Fibroblast of skin of right quadriceps (primary cell): ENCODE measurements at regions not wholly inside any gene's neighbourhood (a gene's known extent, or its start where the extent isn't known, plus 50 kb on each side); places are given as distances from the start of the nearest gene placed in this dataset.

ENCODE experiments used
- DNase-seq: peaks from one replicate; pipeline ENCODE4 v3.0.0-alpha.2; 2013

DNA sequence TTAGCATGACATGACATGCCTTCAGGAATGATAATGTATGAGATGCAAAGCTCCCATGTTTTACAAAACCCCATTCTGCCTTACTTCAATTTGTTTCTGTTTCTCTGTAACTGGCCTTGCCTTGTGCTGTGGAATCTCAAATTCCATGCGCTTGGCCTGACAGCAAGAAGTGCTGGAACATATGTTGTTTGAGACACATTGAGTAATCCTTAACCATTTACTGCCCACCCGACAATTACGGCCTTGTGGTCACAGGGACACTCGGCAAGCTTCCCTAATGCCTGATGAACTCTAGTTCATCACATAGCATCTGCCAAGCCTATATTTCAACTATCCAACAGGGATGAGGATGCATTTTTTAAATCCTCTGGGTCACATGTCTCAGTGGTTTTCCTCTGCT lies 226.4 kb upstream of the CASK start:
- peak; percentile 21 for DNase-seq

DNA sequence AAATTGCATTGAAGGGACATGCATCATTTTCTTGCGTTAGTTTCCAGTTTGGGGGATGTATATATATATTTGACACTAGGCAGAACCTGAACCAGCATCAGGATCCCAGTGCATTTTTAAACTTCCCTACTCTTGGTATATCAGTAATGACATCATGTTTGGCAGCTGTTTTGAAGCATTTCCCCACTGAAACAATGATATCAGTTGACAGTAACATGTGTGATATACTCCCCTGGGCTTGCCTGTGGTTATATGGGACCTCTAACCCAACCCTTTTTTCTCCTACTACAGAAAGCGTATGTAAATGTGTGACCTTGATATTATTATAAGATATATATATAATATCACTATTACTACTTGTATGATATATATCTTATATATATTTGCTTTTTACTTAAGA lies 225.9 kb upstream of the CASK start:
- no peak for DNase-seq

DNA sequence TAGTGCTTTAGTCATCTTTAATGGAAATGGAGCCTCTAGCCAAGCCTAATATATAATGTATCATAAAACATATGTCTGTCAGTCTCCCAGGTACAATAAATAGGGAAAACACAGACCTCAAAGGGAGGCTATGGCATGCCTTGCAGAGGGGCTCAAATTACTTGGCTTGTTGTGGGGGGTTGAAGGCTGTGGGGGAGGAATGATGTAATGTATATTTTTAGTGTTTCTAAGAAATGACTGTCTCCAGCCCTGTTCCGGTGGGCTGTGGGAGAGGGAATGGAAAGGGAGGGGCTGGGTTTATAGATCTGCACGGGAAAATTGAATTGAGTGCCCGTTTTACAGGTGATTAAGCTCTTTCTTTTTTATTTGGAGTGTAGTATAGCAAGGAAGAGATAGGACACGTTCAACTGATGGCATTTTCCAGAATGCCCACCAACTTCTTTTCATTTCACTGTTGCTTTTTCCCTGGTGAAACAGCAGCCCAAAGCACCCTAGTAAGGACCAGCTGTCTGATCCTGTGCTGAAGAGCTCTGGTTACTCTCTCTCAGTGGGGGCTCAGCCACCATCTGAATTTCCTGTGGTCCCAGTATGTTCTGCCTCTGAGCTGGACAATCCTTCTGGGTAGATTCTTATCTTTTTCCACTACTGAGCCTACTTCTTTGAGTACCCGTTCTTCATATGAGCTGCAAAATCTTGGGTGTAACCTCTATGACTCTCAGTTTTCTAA lies 220.7 kb upstream of the CASK start:
- peak; percentile 10 for DNase-seq

DNA sequence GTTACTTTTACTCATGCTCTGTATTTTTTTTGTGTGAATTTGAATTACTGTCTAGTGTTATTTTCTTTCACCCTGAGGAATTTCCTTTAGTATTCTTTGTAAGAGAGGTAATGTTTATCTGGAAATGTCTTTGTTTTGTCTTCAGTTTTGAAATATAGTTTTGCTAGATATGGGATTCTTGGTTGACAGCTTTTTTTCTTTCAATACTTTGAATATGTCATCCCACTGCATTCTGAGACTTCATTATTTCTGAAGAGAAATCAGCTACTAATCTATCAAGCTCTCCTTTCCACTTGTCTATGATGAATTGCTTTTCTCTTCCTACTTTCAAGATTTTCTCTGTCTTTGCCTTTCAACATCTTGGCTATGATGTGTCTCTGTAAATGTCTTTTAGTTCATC lies 217.0 kb upstream of the CASK start:
- DNase-seq, result no peak

DNA sequence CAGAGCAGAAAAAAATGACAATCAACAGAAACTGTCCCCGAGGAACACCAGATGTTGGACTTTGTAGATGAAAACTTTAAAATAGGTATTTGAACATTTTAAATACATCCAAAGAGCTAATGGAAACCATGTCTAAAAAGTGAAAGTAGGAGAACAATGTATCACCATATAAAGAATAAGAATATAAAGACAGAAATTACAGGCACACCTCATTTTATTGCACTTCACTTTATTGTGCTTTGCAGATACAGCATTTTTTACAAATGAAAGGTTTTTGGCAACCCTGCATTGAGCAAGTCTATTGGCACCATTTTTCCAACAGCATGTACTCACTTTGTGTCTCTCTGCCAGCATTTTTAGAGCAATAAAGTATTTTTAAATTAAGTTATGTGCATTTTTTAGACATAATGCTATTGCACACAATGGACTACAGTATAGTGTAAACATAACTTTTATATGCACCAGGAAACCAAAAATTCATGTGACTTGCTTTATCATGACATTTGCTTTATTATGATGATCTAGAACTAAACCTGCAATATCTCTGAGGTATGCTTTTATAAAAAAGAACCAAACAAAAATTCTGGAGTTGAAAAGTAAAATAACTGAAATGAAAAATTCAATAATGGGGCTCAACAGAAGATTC lies 212.4 kb upstream of the CASK start:
- DNase-seq, result no peak

DNA sequence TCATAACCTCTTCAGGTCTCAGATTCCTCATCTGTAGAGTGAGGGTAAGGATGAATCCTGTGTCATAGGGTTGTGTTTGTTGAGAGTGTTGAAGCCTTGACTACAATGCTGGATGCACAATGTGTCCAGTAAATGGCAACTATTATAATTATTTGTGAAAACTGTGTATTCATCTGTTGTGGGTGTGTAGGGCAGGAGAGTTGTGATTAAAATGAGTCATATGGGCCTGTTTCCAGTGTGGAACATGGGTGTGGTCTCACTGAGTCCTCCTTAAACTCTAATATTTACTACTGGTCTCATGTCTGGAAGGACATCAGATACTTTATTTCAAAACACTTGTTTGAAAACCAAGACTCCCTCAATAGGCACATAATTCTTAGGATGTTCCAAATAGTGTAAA lies 208.5 kb upstream of the CASK start:
- DNase-seq, result no peak

DNA sequence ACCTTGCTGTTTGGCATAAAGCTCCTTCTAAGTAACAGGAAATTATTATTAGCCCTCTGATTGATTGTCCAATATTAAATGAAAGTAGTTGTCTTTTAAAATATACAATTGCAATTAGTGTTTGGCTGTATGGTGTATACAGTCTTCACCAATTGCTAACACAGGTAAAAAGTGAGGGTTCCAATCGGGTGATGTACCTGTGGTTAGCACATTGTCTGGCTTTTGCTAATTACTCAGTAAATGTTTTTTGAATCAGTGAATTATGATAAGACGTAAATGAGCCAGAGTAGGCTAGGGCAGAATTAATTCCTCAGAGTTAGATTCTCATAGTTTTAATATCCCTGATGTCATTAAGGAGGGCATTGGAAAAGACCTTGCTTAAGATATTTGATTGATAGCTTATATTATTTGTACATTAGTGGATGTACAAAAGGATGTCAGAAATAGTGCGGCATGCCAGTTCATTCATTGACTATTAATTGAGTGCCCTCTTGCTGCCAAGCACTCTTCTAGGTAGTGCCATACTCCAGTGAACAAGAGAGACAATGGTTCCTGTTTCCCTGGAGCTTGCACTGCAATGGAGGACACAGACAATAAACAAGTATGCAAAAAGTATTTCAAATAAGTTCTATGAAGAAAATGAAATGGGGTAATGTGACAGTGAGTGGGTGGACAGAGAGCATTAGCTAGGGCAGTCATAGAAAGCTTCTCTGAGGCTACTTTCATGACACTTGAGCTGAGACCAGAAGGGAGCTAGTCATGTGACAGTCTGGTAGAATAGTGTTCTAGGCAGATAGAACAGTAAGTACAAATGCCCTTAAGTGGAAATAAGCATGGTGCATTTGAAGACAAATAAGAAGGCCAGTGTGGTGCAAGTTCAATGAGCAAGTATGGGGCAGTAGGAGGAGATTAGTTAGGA lies 205.9 kb upstream of the CASK start:
- no peak for DNase-seq

DNA sequence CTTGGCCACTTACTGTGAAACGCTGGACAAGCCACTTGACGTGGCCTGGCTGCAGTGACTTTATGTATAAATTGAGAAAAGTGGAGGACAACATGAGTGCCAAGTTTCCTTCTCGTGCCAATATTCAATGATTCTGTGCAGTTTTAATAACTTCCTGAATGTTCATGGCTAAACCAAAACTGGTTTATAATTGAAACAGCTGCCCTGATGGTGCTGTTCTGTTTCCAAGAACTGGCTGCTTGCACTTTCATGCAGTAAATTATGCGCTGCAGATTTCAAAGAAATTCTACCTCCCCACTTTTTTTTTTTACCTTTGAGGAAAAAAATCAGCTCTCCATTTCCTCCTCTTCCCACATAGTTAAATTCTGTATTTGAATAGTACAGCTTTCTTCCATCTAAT lies 205.2 kb upstream of the CASK start:
- no peak for DNase-seq

DNA sequence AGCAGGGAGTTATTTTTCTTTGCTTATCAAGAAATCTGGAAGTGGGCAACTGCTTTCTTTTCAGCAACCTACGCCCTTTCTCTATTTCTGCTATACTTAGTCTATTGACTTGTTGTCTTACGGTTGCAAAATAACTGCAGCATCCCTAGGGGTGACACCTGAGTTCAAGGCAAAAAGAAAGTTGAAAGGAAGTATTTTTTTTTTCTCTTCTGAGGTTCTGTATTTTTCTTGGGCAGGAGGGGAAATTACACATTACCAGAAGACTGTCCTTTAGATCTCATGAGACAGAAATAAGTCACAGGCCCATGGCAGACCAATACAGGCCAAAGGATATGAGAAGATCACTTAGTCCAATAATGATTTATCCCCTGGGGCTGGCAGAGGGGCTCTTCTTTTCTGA lies 204.7 kb upstream of the CASK start:
- no peak for DNase-seq

DNA sequence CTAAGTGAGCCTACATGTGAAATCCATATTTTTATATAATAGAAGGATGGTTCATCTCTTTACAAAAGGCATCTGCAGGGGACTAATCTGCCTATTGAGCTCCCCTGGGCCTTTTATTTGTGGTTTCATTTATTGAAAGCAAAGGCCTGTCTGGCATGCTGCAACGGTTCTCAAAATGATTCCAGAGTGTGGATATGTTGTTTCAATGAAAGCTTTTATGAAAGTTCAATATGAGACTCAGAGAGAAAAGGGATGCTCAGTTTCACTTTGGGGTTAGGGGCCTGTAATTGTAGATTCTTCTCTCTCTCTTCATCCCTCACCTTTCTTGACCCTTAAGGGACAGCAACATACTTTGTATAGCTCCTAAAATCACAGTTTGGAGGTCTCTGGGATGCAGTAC lies 204.2 kb upstream of the CASK start:
- DNase-seq, result no peak

DNA sequence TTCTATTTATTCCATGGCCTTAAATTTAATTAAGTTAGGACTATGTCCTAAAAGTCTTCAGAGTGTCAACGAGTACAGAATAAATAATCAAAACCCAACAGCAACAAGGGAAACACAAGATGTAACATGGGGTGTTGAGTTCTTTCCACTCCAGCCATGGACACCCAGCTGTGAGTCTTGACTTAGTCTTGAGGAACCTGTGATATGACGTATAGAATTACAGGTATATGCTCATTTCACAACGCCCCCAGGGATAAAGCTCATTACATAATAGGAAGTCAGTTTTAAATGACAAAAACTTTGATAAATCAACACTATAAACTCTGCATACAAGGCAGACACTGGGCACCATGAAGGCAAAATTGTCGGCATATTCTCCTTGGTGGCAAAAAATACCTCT lies 200.0 kb upstream of the CASK start:
- no peak for DNase-seq

DNA sequence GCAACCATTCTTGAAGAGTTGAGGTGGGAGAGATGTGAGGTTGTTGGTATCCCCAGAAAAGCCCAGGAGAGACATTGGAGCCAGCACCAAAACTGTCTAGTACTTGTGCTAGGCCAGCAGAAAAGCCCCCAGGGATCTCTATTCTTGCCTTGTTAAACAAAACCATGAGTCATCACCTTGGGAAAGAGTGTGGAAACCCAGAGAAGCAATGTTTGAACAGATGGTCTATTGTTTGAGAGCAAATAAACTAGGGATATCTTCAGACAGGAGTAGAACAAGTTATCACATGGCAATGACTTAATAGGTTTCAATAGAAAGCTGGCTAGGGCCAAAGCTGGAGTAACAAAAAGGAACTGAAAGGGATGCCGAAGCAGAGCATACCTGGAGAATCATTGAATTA lies 195.7 kb upstream of the CASK start:
- peak; percentile 34 for DNase-seq

DNA sequence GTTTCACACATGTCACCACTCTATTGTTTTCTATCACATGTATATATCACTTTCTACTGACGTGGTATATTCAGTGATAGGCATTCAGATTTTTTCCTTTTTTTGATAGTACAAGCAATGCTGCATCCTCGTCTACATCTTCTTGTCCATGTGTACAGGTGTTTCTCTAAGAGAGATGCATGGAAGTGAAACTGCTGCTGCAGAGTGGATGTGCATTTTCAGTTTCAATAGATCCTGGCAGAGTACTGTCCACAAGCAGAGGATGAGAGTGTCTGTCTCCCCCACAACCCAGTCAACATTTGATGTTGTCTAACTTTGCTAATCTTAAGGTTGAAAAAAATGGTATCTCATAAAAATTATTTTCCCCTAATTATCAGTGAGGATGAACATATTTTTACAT lies 194.0 kb upstream of the CASK start:
- DNase-seq, result no peak

DNA sequence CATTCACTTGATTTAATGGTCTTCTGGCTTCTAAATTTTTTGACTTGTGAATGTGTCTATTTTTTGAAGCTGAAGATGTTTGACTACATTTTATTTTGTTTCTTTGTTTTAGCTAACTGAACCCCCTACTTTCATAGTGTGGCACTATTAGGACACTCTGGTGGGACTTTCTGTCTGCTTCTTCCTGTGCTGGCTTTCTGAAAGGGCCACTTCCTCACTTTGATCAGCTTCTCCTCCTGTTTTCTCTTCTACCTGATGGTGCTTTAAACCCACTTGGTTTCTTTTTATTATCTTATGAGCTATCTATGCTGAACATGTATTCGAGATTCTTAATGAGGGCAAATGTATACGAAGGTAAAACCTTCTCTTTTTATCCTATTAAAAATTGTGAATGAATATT lies 186.1 kb upstream of the CASK start:
- no peak for DNase-seq

DNA sequence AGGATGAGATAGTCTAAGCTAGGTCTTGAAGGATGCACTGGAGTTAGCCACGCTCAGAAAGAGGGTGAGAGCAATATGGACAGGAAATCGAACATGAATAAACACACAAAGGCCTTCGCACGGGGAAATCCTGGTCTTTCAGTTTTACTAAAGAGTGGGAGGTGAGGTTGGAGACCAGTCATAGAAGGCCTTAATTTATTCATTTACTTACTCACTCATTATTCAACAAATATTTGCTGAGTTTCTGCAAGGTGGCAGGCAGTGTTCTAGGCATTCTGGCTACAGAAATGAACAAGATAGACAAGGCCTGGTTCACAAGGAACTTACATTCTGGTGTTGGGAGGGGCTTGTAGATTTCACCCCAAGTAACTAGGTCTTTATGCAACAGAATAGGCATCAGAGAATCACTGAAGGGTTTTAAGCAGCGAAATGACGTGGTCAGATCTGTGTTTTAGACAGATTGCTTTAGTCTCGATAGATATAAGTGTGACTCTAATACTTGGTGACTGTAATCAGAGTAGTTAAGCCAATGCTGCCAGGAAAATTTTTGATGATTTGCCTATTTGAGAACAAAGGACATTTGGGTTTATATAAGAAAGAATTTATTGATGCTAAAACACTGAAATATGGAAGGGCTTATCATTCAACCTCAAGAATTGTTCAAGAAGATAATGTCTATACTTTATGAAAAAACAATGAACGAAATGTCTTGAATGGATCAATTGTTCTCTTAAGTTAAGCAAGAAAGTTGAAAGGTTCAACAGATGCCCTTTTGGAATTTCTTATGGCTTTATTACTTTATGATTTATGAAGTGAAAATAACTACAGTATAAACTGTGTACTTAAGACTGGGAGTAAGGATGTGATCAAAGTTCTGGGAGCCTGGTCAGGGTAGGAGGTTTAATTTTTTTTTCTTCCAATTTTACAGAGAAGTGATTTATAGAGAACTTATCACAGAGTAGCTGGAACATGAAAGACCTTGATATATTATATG lies 184.4 kb upstream of the CASK start:
- no peak for DNase-seq

DNA sequence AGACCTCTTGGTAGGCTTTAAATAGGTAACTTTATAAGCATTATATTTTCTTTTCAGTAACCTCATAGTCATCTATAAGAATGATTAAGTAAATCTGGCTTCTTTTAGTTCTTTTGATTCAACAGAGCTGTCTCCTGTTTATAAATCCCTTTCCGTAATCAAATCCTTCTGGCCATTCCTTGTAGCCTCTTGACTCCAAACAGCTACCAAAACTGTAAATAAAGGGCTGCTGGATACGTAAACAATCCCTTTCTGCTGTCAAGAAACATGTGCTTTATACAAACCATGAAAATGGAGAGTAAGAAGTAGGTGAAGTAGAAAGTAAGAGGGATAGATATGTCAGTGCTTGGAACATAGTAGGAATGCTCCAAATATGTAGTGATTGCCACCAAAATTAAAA lies 183.2 kb upstream of the CASK start:
- no peak for DNase-seq

DNA sequence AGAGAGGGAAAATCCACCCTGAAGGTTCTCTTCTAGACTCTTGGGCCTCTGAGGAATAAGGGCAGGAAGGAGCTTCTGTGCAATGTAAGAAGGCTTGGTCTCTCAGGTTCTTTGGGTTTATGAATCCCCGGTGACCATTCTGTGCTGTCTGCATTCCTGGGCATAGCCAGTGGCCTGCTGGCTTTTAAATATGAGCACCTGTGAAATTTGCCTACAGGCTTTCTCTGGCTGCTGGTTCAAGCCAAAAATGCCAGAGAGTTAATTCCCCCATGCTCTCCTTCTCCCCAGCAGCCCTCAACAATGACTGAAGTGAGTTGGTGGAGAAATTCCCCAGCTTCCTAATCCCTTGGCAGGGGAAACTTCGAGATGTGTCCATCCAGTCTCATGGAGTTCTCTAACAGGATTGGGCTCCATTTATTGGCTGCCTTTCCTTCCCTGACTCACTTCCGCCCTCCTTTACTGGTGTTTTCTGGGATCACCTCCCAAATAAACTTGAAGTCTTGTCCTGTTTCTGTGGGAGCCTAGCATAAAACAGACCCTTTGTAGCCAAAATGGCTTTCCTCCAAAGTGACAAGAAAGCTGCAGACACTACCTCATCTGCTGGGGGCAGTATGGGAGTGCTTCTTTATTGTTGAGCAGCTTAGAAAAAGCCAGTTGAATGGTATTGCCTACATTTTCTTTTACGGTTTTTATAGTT lies 179.4 kb upstream of the CASK start:
- DNase-seq, result peak; percentile 1

DNA sequence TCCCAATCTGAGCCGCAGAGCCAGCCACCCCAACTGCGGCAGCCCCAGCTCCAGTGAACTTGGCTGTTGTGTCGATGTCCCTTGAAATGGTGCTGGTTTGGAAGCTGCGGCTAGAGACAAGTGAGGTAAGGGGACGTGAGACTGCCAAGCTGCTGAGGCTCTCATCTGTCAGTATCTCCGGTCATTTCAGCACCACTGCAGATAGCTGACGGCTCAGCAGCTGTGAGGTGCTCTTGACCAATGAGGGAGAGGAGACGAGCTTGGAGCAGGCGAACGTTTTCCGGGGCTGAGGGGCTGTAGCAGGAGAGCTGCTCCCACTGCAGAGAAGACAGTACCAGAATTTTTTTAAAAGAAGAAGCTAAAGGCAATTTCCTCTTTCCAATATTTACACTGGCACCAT lies 175.5 kb upstream of the CASK start:
- DNase-seq, result no peak

DNA sequence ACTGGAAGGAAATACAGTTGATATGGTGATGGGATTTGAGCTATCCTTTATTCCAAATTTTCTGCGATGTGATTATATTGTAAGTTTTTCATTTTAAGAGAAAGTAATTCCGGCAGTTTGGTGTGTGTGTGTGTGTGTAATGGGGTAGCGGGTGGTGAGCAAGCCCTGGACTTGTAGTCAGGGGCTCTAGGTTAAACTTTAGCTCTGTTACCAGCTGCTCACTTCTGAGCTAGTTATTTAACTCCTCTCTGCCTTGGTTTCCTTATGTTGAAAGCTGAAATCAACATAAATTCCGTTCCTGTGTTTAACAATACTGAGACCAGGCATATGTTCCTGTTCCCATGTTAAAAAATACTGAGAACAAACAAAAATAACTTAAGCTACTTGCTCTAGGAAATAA lies 174.1 kb upstream of the CASK start:
- DNase-seq, result no peak

DNA sequence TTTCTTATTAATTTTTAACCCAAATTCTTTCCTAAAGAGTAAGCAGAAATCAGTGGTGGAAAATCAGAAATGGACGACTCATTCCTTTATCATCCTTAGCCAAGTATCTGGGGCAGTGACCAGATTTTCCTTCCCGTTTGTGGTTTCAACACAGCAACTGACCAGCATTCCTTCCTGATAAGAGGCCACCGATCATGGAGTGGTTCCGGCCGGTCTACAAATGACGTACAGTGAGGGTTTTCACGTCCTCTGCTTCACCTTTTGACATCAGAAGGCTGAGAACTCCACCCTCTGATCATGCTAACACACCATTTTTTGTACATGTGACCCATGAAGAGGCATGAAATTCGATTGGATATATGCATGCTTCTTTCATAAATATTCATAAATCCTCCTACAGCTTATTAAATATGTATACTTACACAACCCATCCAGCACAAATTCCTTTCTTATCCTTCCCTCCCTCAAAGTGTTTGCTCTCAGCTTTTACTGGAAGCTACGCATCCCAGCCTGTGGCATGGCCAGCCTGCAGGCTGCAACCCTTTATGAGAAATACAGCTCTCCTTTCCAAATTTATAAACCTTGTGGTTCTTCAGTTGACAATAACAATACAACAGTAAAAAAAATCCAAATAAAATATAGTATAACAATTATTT lies 173.0 kb upstream of the CASK start:
- peak; percentile 78 for DNase-seq

DNA sequence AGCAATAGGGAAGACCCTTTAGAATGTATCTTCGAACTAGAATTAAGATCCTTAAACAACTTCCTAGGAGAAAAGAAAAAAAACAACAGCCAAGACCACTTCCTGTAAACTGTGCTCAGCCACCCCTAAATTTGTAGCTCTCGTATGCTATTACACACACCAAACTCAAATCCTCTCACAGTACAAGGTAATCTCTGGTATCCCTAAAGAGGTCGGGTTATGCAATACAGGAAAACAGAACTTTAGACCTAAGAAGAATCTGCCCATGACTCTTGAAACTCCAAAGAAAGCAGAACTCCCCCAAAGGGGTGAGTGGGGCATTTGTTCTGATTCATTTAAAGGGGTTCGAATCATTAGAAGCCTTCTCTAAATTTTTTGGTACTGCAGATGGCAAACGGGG lies 170.9 kb upstream of the CASK start:
- DNase-seq, result peak; percentile 21

DNA sequence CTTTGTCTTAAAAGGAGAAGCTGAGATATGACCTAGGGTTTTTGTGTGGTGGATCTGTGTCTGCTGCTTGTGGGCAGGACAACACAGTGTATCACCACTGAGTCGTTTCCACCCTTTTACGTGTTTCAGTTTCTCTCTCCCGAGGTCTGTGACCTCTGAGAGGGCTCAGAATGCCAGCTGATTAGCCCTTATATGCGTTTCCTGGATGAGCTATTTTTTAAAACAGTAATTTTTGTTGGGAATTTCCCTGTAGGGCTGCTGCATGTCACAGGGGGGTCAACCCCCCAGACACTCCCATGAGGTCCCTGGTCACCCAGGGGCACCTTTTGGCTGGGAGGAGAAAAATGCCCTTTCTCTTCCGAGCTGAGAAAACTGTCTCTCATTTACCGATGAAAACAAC lies 170.4 kb upstream of the CASK start:
- no peak for DNase-seq
